NB4 (cell line): ENCODE measurements at regions not wholly inside any gene's neighbourhood (a gene's known extent, or its start where the extent isn't known, plus 50 kb on each side); places are given as distances from the start of the nearest gene placed in this dataset.

ENCODE experiments used
- DNase-seq: peaks from one replicate; pipeline ENCODE4 v3.0.0; 2010; ENCODE audit warnings: low read depth
- H3K4me3 ChIP-seq: one replicate; pipeline ENCODE4 v1.5.1; 2011; ENCODE audit warnings: mild to moderate bottlenecking, low read depth, low read length, moderate library complexity
- MYC ChIP-seq: IDR thresholded peaks from 2 replicates; pipeline ENCODE4 v1.6.1; 2011; ENCODE audit warnings: low read depth, low read length
- POLR2A ChIP-seq: IDR thresholded peaks from 2 replicates; pipeline ENCODE4 v1.6.1; 2011; ENCODE audit warnings: mild to moderate bottlenecking; ENCODE audit not compliant: insufficient read length; ENCODE audit errors: extremely low read depth
- TF ChIP-seq, protein P1 (sequence below): IDR thresholded peaks from 2 replicates; pipeline ENCODE4 v1.6.1; 2011; ENCODE audit warnings: low read depth, low read length
- TF ChIP-seq, protein P2 (sequence below): IDR thresholded peaks from one replicate; pipeline ENCODE4 v1.5.1; 2012; ENCODE audit warnings: low read depth, low read length

DNA sequence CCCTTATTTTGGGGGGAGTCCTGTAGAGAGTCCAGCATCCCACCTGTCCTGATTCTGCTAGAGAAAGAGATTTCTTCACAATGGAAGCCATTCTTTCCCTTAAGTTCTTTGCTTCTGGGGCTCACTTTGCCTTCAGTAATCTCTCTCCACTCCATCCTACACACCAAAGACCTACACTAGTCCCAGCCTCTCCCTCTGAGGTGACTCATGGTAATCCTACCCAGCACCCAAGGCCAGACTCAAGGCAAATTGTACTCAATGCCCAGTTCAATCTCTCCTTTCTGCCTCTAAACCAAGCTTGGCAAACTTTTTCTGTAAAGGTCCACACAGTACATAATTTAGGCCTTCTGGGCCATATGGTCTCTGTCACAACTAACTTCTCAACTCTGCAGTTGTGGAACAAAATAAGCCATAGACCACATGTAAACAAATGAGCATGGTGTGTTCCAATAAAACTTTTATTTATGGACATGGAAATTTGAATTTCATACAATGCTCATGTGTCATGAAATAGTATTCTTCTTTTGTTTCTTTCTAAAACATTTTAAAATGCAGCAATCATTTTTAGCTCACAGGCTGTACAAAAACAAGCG is 72.5 kb downstream of the MRPL46 start:
- no peak for TF ChIP-seq MYC
- TF ChIP-seq, protein P1, sequence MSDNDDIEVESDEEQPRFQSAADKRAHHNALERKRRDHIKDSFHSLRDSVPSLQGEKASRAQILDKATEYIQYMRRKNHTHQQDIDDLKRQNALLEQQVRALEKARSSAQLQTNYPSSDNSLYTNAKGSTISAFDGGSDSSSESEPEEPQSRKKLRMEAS = no peak
- TF ChIP-seq, protein P2, sequence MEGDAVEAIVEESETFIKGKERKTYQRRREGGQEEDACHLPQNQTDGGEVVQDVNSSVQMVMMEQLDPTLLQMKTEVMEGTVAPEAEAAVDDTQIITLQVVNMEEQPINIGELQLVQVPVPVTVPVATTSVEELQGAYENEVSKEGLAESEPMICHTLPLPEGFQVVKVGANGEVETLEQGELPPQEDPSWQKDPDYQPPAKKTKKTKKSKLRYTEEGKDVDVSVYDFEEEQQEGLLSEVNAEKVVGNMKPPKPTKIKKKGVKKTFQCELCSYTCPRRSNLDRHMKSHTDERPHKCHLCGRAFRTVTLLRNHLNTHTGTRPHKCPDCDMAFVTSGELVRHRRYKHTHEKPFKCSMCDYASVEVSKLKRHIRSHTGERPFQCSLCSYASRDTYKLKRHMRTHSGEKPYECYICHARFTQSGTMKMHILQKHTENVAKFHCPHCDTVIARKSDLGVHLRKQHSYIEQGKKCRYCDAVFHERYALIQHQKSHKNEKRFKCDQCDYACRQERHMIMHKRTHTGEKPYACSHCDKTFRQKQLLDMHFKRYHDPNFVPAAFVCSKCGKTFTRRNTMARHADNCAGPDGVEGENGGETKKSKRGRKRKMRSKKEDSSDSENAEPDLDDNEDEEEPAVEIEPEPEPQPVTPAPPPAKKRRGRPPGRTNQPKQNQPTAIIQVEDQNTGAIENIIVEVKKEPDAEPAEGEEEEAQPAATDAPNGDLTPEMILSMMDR = no peak
- TF ChIP-seq POLR2A = no peak
- no peak overlapping the region for H3K4me3 ChIP-seq
- no peak for DNase-seq

DNA sequence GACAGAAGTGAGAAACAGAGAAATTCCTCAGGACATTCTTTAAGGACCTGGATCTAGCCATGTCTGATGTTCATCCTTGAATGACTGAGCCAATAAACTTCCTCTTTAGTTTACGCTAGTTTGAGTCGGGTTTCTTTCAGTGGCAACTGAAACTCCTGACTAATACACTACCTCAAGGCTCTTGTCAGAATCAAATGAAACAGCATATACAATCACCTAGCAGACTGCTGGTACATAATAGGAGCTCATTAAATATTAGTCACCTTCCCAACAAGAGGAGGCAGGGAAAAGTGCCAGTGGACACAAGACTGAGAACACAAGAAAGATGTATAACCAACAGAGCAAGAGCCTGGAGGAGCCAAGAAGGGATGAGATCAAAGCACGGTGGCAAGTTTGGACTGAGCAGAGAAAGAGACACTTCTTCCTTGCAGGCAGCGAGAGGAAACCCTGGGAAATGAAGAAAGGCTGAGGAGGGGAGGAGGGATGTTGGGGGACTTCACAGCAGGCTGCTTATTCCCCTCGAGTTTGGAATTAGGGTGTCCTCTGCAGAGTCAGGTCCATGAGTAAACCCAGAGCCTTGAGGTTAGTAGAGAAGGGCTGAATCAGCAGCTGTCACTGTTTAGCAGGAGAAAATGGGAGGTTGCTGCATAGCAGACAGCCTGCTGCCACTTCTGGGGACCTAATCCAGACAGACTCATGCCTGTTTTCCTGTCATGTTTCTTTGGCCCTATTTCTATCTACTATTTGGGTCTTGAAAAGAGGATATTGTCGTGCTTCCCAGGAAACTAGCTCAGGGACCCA is 73.3 kb downstream of the MRPL46 start:
- no peak for DNase-seq
- H3K4me3 ChIP-seq = no peak overlapping the region
- TF ChIP-seq MYC (no peak), POLR2A (no peak)
- TF ChIP-seq, protein P2 = no peak
- TF ChIP-seq, protein P1 = no peak

DNA sequence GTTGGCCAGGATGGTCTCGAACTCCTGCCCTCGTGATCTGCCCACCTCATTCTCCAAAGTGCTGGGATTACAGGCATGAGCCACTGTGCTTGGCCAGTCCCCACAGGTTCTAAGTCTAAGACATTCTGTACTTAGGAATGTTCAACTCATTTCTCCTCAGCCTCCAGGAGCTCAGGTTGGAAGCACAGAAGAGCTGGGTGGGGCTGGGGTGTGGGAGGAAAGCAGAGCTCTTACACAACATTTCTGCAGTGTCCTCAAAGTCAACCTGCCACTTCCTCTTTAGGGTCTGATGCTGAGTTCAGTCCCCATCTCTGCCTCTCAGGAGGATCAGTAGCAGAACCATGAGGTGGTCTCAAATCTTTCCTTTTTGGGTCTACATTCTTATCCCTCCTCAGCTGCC is 75.5 kb downstream of the MRPL46 start:
- DNase-seq = peak; percentile 77
- TF ChIP-seq, protein P1 = no peak
- TF ChIP-seq MYC (no peak), POLR2A (no peak)
- TF ChIP-seq, protein P2 = no peak
- H3K4me3 ChIP-seq = no peak overlapping the region

DNA sequence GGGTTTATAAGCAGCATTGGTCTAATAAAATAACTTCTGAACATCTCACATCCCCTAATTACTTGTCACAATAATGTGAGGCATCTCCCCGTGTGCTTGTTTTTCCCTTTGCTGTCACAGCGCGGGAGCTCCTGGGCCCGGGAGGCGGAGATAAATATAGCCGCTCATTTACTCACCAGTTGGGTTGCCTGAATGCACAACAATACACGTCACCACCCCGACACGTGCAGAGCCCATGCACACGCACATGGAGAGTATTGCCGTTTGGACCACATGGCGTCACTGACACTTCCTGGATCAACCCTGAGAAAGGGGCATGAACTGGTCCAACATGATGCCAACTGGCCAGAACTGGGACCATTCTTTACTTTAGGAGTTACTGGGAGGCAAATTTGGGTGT is 76.2 kb downstream of the MRPL46 start:
- TF ChIP-seq, protein P2 = no peak
- no peak for TF ChIP-seq POLR2A
- TF ChIP-seq, protein P1 = no peak
- no peak for TF ChIP-seq MYC
- no peak for DNase-seq

DNA sequence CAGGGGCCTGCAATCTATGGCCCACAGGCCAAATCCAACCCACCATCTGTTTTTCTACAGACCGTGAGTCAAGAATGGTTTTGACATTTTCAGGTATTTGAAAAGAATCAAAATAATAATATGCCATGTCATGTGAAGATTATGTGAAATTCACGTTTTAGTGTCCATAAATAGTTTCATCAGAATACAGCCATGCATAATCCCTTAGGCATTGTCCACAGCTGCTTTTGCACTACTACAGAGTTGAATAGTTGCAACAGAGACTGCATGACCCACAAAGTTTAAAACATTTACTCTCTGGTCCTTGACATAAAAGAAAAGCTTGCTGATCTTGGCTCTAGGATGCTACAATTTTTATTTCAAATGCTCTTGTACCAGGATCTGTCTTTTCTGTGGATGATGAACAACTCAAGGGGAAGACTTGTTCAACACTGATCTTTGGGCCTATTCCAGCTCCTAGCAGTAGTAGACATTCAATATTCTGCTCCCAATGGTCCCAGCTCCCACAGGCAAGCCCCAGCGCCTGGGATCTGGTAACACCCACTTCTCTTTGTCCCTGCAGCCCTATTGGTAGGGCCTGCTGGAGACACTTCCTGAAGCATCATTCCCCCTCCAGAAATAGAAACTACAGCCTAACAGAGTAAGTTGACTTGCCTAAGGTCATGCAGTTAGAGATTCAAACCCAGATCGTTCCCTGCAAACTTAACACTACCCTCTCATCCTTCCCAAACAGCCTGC is 76.9 kb downstream of the MRPL46 start:
- DNase-seq = no peak
- TF ChIP-seq POLR2A (no peak), MYC (no peak)
- TF ChIP-seq, protein P1 = no peak
- TF ChIP-seq, protein P2 = no peak
- no peak overlapping the region for H3K4me3 ChIP-seq

More for the DNA sequence above, 76.2 kb downstream of the MRPL46 start:
- H3K4me3 ChIP-seq = no peak overlapping the region
